WERI-Rb-1 (cell line): ENCODE measurements at regions not wholly inside any gene's neighbourhood (a gene's known extent, or its start where the extent isn't known, plus 50 kb on each side); places are given as distances from the start of the nearest gene placed in this dataset.

Experiments used
- DNase-seq: peaks from one replicate; pipeline ENCODE4 v3.0.0-alpha.2; 2020
- H3K27ac ChIP-seq: fragments of 250-450 bp; sonication (Bioruptor Pico); 2 replicates; pipeline ENCODE4 v1.5.1; 2020; ENCODE audit warnings: mild to moderate bottlenecking, moderate library complexity
- H3K27me3 ChIP-seq: fragments of 250-450 bp; sonication (Bioruptor Pico); 2 replicates; pipeline ENCODE4 v1.5.1; 2021; ENCODE audit warnings: mild to moderate bottlenecking, low read depth, moderate library complexity; ENCODE audit not compliant: insufficient read depth, severe bottlenecking
- H3K36me3 ChIP-seq: fragments of 250-450 bp; sonication (Bioruptor Pico); 2 replicates; pipeline ENCODE4 v1.5.1; 2020; ENCODE audit warnings: mild to moderate bottlenecking, moderate library complexity
- H3K4me3 ChIP-seq: 2 replicates; pipeline ENCODE4 v1.5.1; 2011; ENCODE audit warnings: low read depth, mild to moderate bottlenecking, control low read depth, low read length
- H3K9me3 ChIP-seq: fragments of 250-450 bp; sonication (Bioruptor Pico); 2 replicates; pipeline ENCODE4 v1.5.1; 2021; ENCODE audit warnings: mild to moderate bottlenecking, moderate library complexity; ENCODE audit not compliant: severe bottlenecking
- TF ChIP-seq, protein P1 (sequence below): IDR thresholded peaks from 2 replicates; pipeline ENCODE4 v1.5.1; 2011; ENCODE audit warnings: low read depth, mild to moderate bottlenecking, control low read depth, inconsistent platforms, low read length

DNA sequence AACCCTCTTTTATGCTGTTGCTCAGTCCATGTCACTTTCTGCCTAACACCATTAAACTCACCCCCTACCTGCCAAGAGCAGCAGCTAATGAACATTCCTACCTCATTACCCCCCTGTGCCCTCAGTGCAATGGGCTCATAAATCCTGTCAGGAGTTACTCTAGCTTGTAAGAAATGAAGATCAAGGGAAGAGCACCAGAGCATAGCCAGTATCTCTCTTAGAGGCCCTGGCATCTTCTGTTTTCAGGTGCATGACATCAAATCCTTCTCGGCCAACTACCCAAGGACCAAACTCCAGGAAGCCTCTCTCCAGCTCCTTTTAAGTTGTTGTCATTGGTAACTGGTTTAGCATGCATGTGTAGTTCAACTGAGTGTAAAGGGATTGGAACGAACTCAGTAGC lies 75.1 kb downstream of the FOXI2 start:
- TF ChIP-seq, protein P1, sequence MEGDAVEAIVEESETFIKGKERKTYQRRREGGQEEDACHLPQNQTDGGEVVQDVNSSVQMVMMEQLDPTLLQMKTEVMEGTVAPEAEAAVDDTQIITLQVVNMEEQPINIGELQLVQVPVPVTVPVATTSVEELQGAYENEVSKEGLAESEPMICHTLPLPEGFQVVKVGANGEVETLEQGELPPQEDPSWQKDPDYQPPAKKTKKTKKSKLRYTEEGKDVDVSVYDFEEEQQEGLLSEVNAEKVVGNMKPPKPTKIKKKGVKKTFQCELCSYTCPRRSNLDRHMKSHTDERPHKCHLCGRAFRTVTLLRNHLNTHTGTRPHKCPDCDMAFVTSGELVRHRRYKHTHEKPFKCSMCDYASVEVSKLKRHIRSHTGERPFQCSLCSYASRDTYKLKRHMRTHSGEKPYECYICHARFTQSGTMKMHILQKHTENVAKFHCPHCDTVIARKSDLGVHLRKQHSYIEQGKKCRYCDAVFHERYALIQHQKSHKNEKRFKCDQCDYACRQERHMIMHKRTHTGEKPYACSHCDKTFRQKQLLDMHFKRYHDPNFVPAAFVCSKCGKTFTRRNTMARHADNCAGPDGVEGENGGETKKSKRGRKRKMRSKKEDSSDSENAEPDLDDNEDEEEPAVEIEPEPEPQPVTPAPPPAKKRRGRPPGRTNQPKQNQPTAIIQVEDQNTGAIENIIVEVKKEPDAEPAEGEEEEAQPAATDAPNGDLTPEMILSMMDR = no peak
- H3K4me3 ChIP-seq = no peak overlapping the region
- H3K27me3 ChIP-seq = peaks cover 18% of the 10 kb centered on the region

DNA sequence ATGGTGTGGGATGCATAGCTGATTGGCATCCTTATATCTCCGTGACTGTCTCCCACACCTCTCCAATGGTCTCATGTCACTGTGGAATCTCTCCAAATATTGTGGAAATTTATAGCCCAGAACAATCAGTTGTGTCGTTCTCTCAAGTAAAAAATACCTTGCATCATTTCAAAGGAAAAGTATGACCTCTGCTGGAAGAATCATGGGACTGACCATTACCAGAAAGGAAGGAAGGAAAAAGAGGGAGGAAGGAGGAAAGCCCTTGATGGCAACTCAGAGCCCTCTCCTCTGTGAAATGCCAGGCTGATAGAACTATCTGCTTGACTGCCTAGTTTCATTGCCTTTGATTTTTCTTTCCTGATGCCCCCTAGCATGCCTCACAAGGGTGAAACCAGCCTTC lies 76.3 kb downstream of the FOXI2 start:
- Histone ChIP-seq H3K4me3 (no peak overlapping the region), H3K27me3 (peaks cover 18% of the 10 kb centered on the region), H3K36me3 (no peaks in the 10 kb centered on the region), H3K9me3 (peaks cover 2% of the 10 kb centered on the region), H3K27ac (no peak overlapping the region)
- DNase-seq = no peak
- TF ChIP-seq, protein P1 = peak; percentile 29; the same call in 1 of the 2 replicates

More for the DNA sequence above, 75.1 kb downstream of the FOXI2 start:
- Histone ChIP-seq H3K9me3 (peaks cover 2% of the 10 kb centered on the region), H3K27ac (no peak overlapping the region), H3K36me3 (no peaks in the 10 kb centered on the region)
- no peak for DNase-seq

DNA sequence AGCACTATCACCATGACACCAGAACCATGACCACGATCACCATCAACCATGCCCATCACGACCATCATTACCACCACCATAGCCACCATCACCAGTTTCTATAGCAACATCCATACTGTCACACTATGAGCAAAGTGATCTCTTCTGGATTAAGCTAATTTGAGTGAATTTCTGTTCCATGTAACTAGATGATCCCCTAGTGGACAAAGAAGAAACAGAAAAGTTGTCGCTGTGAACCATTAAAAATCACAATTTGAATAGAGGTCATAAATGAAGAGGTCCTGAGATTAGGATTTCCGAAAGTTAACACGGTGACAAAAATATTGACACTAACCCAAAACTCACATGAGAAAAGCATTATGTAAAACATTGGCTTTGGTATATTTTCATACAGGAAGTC lies 77.6 kb downstream of the CLRN3 start:
- H3K9me3 ChIP-seq = no peaks in the 10 kb centered on the region
- DNase-seq = no peak

DNA sequence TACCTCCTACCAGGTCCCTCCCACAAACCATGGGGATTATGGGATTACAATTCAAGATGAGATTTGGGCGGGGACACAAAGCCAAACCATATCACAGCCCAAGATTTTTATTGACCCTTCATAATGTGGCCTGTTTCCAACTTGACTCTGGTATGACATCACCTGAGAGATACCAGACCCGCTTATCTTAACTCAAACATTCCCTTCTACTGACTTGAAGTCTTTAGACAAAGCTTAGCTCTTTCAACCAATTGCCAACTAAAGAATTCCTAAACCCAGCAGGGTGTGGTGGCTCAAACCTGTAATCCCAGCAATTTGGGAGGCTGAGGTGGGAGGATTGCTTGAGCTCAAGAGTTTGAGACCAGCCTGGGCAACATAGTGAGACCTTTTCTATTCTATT lies 67.9 kb downstream of the CLRN3 start:
- Histone ChIP-seq H3K27ac (no peak overlapping the region), H3K36me3 (no peaks in the 10 kb centered on the region), H3K27me3 (peaks cover 7% of the 10 kb centered on the region), H3K9me3 (peaks cover 6% of the 10 kb centered on the region), H3K4me3 (no peak overlapping the region)
- DNase-seq = no peak
- TF ChIP-seq, protein P1 = no peak

More for the DNA sequence above, 77.6 kb downstream of the CLRN3 start:
- H3K27me3 ChIP-seq = peaks cover 16% of the 10 kb centered on the region
- H3K4me3 ChIP-seq = no peak overlapping the region
- TF ChIP-seq, protein P1 = 0 out of 2 replicates have a peak, but pooled peaks have one; percentile 8
- no peaks in the 10 kb centered on the region for H3K36me3 ChIP-seq
- H3K27ac ChIP-seq = no peak overlapping the region

DNA sequence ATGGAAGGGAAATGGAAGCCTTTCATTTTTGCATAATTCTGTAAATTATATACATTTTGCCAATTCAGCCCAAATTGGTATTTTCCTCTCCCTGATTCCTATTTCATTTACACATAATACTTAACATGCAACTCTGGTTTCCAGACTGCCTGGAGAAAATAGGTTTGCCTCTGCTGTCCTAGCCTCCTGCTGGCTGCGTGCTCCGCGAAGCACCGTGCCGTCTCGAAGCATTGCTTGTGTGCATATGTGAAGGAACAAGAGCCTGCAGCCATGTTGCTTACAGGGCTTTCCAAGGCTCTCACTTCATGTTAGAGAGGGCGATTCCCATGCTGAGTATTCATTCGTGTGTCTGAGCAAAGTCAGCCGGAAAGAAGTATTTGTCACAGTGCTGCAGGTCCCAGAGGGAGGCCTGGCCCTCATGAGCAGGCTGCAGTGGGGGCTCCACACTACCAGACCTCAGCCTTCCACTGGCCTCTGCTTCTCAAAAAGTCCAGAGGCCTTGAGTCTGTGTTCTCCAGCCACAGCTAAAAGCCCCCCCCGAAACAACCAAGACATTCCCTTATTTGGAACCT lies 66.5 kb downstream of the CLRN3 start:
- Histone ChIP-seq H3K36me3 (no peaks in the 10 kb centered on the region), H3K9me3 (peaks cover 6% of the 10 kb centered on the region), H3K27ac (no peak overlapping the region), H3K27me3 (peaks cover 12% of the 10 kb centered on the region), H3K4me3 (no peak overlapping the region)
- DNase-seq = no peak
- TF ChIP-seq, protein P1 = no peak
